ENCODE measurements at regions not wholly inside any gene's neighbourhood (a gene's known extent, or its start where the extent isn't known, plus 50 kb on each side); places are given as distances from the start of the nearest gene placed in this dataset.
"Not testable (repeated sequence)": the region's sequence is repeated elsewhere in the genome, so short reads cannot be mapped to it uniquely, and the experiment has no call there.

DNA sequence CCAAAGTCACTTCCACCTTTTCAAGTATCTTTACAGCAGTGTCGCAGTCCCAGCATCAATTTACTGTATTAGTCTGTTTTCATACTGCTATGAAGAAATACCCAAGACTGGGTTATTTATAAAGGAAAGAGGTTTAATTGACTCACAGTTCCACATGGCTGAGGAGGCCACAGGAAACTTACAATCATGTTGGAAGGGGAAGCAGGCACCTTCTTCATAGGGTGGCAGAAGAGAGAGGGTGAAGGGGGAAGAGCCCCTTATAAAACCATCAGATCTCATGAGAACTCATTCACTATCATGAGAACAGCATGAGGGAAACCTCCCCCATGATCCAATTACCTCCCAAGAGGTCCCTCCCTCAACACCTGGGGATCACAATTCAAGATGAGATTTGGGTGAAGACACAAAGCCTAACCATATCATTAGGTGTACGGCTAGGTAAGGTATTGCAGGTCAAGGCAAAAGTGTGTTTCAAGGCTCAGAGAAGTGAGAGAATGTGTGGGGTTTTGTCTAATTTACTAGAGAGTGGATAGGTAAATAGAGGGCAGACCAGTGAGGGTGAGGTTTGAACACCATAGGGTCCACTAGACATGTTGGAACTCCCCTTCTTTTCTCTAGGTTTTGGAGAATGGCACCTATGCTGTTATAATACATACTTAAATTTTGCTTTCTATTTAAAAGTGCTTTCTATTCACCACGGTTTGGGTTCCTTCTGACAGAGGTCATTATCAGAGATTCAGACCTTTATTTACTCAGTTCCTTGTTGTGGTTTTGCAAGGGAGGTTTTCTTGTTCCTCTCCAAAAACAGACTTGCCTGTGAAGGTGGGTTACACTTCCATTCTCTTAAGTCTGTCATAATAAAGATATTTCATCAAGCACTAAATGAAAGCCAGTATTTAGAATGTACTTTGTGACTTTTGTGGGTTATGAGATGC, 186.6 kb downstream of the CPEB2 start:
- no peak for DNase-seq (ENCODE audit: low read depth)
- TF ChIP-seq, protein P1, sequence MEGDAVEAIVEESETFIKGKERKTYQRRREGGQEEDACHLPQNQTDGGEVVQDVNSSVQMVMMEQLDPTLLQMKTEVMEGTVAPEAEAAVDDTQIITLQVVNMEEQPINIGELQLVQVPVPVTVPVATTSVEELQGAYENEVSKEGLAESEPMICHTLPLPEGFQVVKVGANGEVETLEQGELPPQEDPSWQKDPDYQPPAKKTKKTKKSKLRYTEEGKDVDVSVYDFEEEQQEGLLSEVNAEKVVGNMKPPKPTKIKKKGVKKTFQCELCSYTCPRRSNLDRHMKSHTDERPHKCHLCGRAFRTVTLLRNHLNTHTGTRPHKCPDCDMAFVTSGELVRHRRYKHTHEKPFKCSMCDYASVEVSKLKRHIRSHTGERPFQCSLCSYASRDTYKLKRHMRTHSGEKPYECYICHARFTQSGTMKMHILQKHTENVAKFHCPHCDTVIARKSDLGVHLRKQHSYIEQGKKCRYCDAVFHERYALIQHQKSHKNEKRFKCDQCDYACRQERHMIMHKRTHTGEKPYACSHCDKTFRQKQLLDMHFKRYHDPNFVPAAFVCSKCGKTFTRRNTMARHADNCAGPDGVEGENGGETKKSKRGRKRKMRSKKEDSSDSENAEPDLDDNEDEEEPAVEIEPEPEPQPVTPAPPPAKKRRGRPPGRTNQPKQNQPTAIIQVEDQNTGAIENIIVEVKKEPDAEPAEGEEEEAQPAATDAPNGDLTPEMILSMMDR (IDR thresholded peaks at IDR 0.05; ENCODE audit: insufficient read depth, low read depth, low read length) = no peak

GRCh38 chr4:15194520-15194919, 192.2 kb downstream of the CPEB2 start:
- DNase-seq (ENCODE audit: low read depth) = peak; percentile 19

More for the DNA sequence above, 186.6 kb downstream of the CPEB2 start:
- H3K4me3 ChIP-seq (ENCODE audit: low read depth, low read length) = no peak overlapping the region

GRCh38 chr4:15197005-15197404, 194.7 kb downstream of the CPEB2 start:
- TF ChIP-seq, protein P1 (IDR thresholded peaks at IDR 0.05; ENCODE audit: insufficient read depth, low read depth, low read length) = peak; percentile 53
- peak; percentile 40 for DNase-seq (ENCODE audit: low read depth)
- no peak overlapping the region for H3K4me3 ChIP-seq (ENCODE audit: low read depth, low read length)

More at GRCh38 chr4:15194520-15194919, 192.2 kb downstream of the CPEB2 start:
- no peak overlapping the region for H3K4me3 ChIP-seq (ENCODE audit: low read depth, low read length)
- TF ChIP-seq, protein P1 (IDR thresholded peaks at IDR 0.05; ENCODE audit: insufficient read depth, low read depth, low read length) = no peak

GRCh38 chr4:15198070-15198727, 195.9 kb downstream of the CPEB2 start:
- TF ChIP-seq, protein P1 (IDR thresholded peaks at IDR 0.05; ENCODE audit: insufficient read depth, low read depth, low read length) = no peak
- no peak for DNase-seq (ENCODE audit: low read depth)
- no peak overlapping the region for H3K4me3 ChIP-seq (ENCODE audit: low read depth, low read length)

DNA sequence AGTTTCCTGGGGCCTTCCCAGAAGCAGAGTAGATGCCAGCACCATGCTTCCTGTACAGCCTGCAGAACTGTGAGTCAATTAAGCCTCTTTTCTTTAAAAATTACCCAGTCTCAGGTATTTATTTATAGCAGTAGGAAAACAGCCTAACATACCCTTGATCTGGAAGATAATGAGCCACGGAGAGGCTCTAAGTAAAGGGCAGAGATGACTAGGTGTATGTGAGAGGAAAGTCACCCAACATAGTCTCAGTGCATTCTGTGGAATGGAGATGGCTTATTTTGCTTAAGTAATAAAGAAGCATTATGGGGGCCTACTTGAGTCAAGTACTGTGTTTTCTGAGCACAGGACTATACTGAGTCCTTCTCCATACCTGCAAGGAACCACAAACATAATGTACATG, 199.5 kb downstream of the CPEB2 start:
- no peak for DNase-seq (ENCODE audit: low read depth)
- no peak overlapping the region for H3K4me3 ChIP-seq (ENCODE audit: low read depth, low read length)
- TF ChIP-seq, protein P1 (IDR thresholded peaks at IDR 0.05; ENCODE audit: insufficient read depth, low read depth, low read length) = no peak

DNA sequence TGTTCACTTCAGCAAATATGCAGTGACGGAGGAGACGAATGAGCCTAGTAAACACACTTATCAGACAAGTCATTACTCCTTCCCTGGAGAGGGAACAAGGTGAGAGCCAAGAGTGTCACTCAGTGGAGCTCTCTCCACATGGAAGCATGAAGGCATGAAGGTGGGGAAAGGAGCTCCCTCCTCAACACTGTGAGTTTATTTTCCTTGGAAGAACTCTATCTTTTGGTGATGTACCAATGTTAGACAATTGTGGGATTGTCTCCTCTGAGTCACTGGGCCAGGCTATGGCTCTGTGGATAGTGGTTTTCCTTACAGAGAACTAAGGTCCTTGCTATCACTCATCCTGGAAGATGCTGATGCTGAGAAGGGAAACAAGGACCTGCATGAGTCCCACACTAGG, 200.2 kb downstream of the CPEB2 start:
- TF ChIP-seq, protein P1 (IDR thresholded peaks at IDR 0.05; ENCODE audit: insufficient read depth, low read depth, low read length) = no peak
- H3K4me3 ChIP-seq (ENCODE audit: low read depth, low read length) = no peak overlapping the region
- DNase-seq (ENCODE audit: low read depth) = no peak

DNA sequence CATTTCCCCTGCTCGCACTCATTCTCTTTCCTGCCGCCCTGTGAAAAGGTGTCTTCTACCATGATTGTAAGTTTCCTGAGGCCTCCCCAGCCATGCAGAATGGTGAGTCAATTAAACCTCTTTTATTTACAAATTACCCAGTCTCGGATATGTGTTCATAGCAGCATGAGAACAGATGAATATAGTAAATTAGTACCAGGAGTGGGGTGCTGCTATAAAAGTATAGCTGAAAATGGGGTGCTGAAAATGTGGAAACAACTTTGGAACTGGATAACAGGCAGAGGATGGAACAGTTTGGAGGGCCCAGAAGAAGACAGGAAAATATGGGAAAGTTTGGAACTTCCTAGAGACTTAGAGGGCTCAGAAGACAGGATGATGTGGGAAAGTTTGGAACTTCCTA, 204.2 kb downstream of the CPEB2 start:
- not testable (repeated sequence) for DNase-seq (ENCODE audit: low read depth)

More for the DNA sequence above, 204.2 kb downstream of the CPEB2 start:
- not testable (repeated sequence) for H3K4me3 ChIP-seq (ENCODE audit: low read depth, low read length)
